ENCODE measurements at regions not wholly inside any gene's neighbourhood (a gene's known extent, or its start where the extent isn't known, plus 50 kb on each side); places are given as distances from the start of the nearest gene placed in this dataset.

- no peak for TF ChIP-seq EZH2 (IDR thresholded peaks at IDR 0.05)
- no peak for TF ChIP-seq CTCF (IDR thresholded peaks at IDR 0.05)
These were observed 69.5 kb upstream of the TAS2R1 start for GRCh38 chr5:9699681-9700080.

All from neural progenitor cell (in vitro differentiated cells).